ENCODE measurements at regions not wholly inside any gene's neighbourhood (a gene's known extent, or its start where the extent isn't known, plus 50 kb on each side); places are given as distances from the start of the nearest gene placed in this dataset.

- H2AFZ ChIP-seq (ENCODE audit: low read depth, low read length), result no peak overlapping the region
- no peak overlapping the region for H3K27ac ChIP-seq (ENCODE audit: low read length)
- H3K9me3 ChIP-seq (ENCODE audit: low read length), result no peaks in the 10 kb centered on the region
- no peaks in the 10 kb centered on the region for H3F3A ChIP-seq (ENCODE audit: insufficient read depth, low read length, poor library complexity, severe bottlenecking)
- H3K36me3 ChIP-seq (ENCODE audit: insufficient read depth, low read length), result no peaks in the 10 kb centered on the region
- H3K4me2 ChIP-seq (ENCODE audit: low read length), result no peak overlapping the region
- TF ChIP-seq TAF1 (IDR thresholded peaks at IDR 0.05; ENCODE audit: low read depth), result no peak
- no peak for TF ChIP-seq EZH2 (IDR thresholded peaks at IDR 0.05; ENCODE audit: borderline replicate concordance, insufficient read depth, low read length, poor library complexity, severe bottlenecking)
- no peak for TF ChIP-seq MXI1 (conservative IDR thresholded peaks at IDR 0.05; ENCODE audit: poor library complexity, severe bottlenecking)
- TF ChIP-seq RAD21 (conservative IDR thresholded peaks at IDR 0.05), result no peak
- TF ChIP-seq SMC3 (conservative IDR thresholded peaks at IDR 0.05; ENCODE audit: poor library complexity), result no peak
- TF ChIP-seq CTCF (IDR thresholded peaks at IDR 0.05; ENCODE audit: poor library complexity, severe bottlenecking), result no peak
- no peak for TF ChIP-seq POLR2AphosphoS5 (IDR thresholded peaks at IDR 0.05)
- no peak for TF ChIP-seq REST (IDR thresholded peaks at IDR 0.05; ENCODE audit: borderline replicate concordance)
- no peak for TF ChIP-seq EP300 (conservative IDR thresholded peaks at IDR 0.05; ENCODE audit: poor library complexity, severe bottlenecking)
- no peaks in the 10 kb centered on the region for H3K9me2 ChIP-seq (ENCODE audit: insufficient read depth, low read length)
- no peaks in the 10 kb centered on the region for H3K79me2 ChIP-seq (replicated peaks; ENCODE audit: insufficient read depth, low read length)
- H4K20me1 ChIP-seq (ENCODE audit: insufficient read depth), result no peaks in the 10 kb centered on the region
- no peaks in the 10 kb centered on the region for H3K27me3 ChIP-seq (ENCODE audit: insufficient read depth, low read depth, low read length)
- no peak overlapping the region for H3K4me3 ChIP-seq (ENCODE audit: low read length)
- H3K9ac ChIP-seq (ENCODE audit: low read length), result no peak overlapping the region
Measured at GRCh38 chr7:123366626-123367025, 166.9 kb upstream of the SLC13A1 start.

GRCh38 chr7:123360631-123361030, 160.9 kb upstream of the SLC13A1 start:
- H3K9ac ChIP-seq (ENCODE audit: low read length), result no peak overlapping the region
- no peak overlapping the region for H2AFZ ChIP-seq (ENCODE audit: low read depth, low read length)
- H3K27me3 ChIP-seq (ENCODE audit: insufficient read depth, low read depth, low read length), result no peaks in the 10 kb centered on the region
- no peak for TF ChIP-seq RAD21 (conservative IDR thresholded peaks at IDR 0.05)
- TF ChIP-seq EP300 (conservative IDR thresholded peaks at IDR 0.05; ENCODE audit: poor library complexity, severe bottlenecking), result no peak
- no peak for TF ChIP-seq MXI1 (conservative IDR thresholded peaks at IDR 0.05; ENCODE audit: poor library complexity, severe bottlenecking)
- H3K4me3 ChIP-seq (ENCODE audit: low read length), result no peak overlapping the region
- no peaks in the 10 kb centered on the region for H3K36me3 ChIP-seq (ENCODE audit: insufficient read depth, low read length)
- no peaks in the 10 kb centered on the region for H3F3A ChIP-seq (ENCODE audit: insufficient read depth, low read length, poor library complexity, severe bottlenecking)
- H3K9me2 ChIP-seq (ENCODE audit: insufficient read depth, low read length), result no peaks in the 10 kb centered on the region
- H3K79me2 ChIP-seq (replicated peaks; ENCODE audit: insufficient read depth, low read length), result no peaks in the 10 kb centered on the region
- H4K20me1 ChIP-seq (ENCODE audit: insufficient read depth), result no peaks in the 10 kb centered on the region
- H3K27ac ChIP-seq (ENCODE audit: low read length), result no peak overlapping the region
- no peaks in the 10 kb centered on the region for H3K9me3 ChIP-seq (ENCODE audit: low read length)
- no peak overlapping the region for H3K4me2 ChIP-seq (ENCODE audit: low read length)

Measured in neural cell (in vitro differentiated cells).